HG03095 (cell line): ENCODE measurements at regions not wholly inside any gene's neighbourhood (a gene's known extent, or its start where the extent isn't known, plus 50 kb on each side); places are given as distances from the start of the nearest gene placed in this dataset.

Experiments
- ATAC-seq: cut with Tn5 transposase; IDR thresholded peaks from one replicate; pipeline ENCODE4 v1.9.1; 2021; ENCODE audit warnings: moderate library complexity; ENCODE audit not compliant: unreplicated experiment

DNA sequence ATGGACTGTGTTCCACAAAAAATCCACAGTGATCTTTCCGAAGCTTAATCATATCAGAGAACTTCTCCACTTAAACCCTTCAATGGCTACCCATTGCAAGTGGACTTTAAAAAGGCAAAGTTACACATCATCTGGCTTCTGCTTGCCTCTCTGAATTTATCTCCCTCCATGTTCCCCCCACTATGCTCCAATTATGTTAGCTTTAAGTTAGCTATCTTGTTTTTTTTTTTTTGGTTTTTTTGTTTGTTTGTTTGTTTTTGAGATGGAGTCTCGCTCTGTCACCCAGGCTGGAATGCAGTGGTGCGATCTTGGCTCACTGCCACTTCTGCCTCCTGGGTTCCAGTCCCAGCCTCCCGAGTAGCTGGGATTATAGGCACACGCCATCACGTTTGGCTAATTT lies 166.4 kb upstream of the ADGRL2 start:
- no peak for ATAC-seq

DNA sequence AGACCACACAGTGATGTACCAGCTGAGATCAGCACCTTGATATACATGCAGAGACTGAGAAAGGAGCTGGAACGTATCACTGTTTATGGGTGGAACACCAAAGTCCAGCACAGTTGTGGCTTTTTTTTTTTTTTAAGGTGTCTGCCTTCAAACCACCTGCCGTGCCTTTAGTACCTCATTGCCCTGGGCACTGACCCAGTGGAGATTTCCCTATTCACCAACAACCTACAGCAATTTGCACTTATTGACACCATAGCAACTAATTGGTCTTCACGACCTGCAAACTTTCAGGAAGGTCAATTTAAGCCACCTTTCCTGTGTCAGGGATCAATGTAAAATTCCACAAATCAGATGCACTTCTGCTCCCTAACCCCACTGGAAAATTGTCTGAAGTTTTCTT lies 181.6 kb upstream of the ADGRL2 start:
- no peak for ATAC-seq

DNA sequence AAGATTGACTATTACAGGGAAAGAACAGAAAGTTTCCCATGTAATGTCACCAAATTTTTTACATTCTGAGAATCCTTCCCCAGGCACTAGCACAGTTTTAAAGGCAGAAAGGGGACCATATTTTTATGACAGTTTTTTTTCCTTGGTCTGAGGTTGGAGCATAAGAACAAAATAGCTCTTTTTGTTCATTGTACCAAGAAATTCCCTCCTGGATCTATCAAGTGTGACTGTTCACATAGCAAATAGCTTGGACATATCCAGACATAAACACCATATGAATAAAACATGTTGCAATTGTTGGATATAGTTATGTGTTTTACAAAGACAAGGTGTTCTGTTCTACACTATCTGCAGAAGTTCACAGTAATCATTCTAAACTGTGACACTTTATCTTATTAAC lies 182.4 kb upstream of the ADGRL2 start:
- no peak for ATAC-seq

DNA sequence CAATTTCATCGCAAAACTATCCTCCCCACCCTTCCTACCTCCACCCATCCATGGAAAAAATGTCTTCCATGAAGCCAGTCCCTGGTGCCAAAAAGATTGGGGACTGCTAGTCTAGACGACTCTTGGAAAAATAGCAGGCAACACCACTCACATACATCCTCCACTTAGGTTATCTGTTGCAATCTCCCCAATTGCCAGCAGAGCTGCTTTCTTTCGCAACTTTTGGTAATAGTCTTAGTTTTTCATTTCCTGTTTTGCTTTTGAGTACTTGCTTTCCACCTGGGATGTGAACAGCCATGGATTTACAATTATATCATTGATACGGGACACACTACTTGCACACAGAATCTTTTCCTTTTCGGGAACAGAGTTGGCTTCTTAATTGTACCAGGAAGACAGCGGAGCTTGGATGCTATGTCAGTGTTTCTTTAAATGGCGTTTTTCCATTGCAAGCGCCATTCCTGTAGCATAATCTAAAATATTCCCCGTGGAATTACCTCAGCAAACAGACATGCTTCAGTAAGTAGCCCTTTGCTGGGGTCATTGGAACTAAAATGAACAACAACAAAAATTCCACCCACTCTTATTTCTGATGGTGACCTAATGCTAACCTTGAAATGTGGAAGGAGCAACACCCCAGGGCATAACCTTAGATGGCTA lies 183.3 kb upstream of the ADGRL2 start:
- ATAC-seq, result no peak

DNA sequence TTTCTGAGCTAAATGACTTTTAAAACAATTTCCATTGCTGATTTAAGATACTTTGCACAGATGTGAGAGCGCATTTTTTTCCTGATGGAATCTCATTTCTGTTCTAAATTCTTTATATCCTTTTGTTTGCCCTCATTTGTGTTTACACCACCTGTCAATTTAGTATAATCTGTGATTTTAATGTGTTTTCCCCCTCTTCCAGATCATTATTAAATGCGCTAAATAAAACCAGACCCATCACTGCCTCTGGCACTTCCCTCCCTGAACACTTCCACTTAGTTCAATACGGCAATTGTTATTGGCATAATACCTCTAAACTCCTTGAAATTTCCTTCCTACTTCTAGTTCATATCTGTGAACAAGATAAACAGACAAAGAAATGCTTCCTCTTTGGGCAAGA lies 186.9 kb upstream of the ADGRL2 start:
- no peak for ATAC-seq

DNA sequence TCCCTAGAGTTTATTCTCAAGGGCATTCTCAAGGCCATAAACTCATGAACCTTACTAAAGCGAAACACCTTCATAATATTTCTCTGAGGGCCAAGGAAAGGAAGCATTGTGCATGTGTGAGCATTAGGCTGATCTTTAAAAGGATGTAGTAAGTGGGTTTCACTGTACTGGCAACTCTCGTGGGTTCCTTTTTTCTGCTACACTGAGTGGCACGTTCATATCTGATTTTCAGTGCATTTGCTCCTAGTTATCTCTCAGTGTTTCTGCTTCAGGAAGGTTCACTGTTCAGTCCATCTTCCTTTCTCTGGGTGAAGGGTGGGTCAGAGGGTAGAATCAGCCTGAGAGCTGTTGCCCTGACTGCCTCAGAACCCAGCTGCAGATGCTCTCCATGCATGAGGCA lies 192.8 kb upstream of the ADGRL2 start:
- ATAC-seq, result no peak

DNA sequence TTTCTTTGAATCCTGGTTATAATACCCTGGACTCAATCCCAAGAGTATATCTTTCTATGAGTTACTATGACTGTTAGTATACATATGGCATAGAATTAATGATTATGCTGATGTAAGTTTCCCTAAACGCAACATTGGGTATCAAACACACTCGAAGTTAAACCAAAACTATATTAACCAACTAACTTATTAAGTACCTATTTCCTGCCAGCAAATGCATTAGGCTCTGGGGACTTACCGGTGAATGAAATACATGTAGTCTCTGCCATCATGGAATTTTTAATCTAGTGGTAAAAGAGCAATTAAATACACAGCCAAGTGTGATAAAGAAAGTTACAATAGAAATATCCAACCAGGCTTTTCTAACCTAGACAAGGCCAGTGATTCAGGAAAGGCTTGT lies 193.6 kb upstream of the ADGRL2 start:
- no peak for ATAC-seq

DNA sequence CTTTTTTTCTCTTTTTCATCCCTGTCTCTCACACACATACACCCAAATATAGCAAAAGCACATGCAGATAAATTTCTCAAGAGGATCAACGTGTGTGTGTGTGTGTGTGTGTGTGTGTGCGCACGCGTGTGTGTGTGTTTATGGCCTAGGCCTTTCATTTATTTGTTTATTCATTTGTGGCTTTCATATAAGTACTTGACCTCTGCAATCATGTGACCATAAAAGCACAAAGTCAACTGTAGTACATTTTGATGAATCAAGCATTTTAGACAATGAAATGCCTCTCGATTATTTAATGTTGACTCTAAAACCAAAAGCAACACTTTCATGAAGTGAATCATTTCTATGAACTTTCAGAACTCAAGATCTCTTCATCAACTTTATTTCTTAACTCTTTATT lies 194.1 kb upstream of the ADGRL2 start:
- ATAC-seq, result no peak

DNA sequence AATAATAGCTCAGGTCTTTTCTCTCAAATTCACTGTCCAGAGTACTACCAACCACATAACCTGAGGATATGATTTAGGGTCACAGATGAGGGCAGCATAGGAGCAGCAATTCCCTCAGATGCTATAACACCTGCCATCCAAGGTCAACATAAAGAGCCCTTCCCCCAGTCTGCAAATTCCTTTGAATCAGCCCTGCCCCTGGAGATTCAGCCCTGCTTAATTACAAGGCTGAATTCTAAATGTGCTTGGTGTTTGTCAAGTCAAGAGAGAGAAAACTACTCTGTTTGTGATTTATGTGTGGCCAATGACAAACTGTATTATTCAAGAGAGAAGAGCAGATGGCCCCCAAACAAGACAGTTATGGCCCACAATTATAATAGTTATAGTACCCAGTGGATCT lies 195.7 kb upstream of the ADGRL2 start:
- ATAC-seq, result no peak

DNA sequence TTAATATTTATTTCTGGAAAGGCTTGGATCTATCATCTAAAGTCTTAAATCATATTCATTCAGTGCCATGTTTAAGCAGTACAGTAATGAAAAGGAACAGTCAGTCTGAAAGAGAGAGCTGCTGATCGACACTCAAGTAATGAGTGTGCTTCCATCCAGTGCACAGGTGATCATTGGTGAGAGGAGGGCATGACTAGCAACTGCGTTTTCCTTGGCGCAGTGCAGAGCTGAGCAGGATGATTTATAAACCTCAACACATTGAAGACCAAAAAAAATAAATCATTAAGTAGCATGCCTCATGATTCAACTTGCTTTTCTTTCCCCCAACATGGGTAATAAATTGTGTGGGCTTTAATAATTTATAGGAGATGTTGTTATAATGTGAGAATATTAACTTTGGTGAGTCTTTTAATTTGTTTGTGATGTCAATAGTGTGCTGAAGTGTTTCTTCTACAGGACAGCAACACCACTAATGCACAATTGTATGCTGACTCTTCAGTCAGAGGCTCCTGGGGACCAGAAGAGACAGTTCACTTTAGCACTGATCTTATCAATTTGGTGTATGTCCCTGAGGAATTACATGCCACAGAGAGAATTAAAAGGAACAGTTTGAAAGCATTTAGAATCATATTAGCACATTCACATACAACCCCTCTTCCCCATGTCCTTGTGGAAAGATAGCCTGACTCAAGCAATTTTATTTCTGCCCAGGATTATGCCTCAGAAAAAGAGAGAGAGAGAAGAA lies 199.7 kb upstream of the ADGRL2 start:
- ATAC-seq, result no peak

DNA sequence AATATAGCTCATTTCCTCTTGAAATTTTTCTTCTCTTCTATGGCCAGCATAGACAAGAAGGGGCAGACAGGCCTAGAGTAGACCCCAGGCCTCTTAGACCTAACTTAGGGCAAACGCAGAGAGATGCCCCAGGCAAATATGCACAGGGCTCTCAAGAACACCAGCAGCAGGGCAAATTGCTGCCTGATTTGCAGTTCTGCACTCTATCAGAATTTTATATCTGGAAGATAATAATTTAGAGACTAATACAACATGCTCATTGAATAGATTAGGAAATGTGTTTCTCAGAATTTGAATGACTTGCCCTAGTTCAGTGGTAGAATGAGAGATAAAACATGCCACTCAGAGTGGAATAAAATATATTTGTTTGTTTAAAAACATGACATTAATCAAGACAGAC lies 200.4 kb upstream of the ADGRL2 start:
- ATAC-seq, result no peak

DNA sequence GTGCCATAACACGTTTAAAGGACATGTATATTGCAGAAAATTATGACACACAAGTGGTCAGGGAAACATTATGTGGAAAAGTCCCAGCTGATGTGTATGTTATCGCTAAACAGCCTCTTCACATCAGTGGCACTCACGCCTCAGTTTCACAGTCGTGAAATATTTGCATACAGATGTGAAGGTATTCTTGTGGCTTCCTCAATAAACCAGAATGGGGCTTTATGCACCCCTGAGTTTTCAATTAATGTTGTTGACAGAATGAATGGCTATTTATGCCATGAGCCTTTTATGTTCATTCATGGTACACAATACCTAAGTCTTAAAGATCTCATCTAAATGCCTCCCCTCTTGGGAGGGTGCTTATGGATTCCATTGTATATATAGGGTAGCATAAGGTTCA lies 202.1 kb upstream of the ADGRL2 start:
- no peak for ATAC-seq

DNA sequence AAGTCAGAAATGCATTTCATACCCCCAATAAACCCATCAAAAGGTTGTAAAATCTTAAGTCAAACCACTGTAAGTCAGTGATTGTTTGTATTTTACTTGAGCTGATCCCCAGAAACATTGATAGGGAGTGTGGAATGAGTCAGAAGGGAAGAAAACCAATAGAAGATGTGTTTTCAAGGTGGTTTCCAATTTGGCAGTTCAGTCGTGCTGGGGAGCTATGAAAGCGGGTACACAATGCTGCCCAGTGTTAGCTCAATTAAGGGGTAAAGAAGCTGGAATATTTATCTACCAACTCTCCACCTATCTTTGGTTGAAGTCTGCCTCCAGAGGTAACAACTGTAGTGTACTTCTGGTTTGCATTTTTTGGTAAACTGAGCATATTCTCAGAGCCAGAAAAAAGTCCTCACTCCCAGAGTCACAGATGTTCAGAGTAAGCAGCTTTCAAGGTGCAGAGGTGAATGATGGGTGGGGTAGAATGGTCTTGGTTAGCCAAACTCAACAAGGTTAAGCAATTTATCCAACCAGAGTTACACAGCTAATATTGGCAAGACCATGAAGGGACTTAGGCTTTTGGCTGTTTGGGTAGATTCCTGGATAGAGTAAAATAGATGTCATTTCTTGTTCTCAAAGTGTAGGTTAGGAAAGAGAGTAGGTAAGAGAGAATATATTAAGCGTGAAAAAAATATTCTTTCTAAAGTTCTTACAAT lies 202.9 kb upstream of the ADGRL2 start:
- ATAC-seq, result no peak

DNA sequence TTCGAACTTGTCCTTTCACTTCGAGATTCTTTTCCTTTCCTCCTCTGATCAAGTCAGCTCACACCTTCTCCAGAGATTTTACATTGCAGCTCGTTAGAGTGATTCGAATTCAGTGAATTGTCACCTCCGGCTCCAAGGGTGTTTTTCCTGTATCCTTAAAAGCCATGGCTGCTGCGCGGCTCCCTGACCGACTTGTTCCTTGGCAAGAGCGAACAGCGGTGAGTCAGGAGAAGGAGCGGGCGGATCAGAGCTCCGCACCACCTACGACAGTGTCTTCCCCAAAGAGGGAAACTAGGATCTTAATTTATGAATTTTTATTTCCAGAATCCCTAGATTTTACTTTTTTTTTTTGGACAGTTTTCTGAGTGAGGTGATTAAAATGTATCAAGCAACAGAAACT lies 204.4 kb upstream of the ADGRL2 start:
- ATAC-seq, result no peak

DNA sequence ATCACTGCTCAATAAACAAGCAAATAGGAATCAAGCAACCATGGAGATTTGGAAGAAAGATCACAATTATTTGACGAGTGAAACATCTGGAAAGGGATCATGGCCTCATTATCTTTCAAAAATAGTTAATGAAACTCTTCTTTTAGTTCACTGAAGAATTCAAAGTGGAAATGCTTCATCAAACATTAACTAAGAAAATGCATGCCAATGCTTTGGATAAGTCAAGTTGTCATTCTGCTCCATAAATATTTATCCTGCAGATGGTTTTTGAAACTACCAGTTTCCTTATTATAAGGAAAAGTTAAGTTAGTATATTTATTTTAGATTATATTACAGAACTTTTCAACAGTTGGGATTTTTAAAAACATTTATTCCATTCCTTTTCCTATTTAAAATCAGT lies 206.5 kb upstream of the ADGRL2 start:
- no peak for ATAC-seq

DNA sequence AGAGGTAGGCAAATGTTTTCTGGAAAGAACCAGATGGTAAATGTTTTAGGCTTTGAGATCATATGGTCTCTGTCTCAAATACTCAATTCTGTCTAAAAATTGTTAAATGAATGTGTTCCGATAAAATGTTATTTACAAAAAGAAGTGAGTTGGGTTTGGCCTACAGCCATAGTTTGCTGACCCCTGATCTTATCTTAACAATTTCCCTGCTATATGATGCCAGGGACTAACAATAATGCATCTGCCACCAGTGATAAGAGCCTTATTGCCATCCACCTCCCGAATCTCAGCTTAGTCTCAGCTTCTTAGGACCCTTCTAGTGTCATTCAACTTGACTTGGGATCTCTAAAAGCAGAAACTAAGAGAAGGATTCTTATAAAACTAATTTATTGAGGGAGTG lies 208.5 kb upstream of the ADGRL2 start:
- no peak for ATAC-seq

DNA sequence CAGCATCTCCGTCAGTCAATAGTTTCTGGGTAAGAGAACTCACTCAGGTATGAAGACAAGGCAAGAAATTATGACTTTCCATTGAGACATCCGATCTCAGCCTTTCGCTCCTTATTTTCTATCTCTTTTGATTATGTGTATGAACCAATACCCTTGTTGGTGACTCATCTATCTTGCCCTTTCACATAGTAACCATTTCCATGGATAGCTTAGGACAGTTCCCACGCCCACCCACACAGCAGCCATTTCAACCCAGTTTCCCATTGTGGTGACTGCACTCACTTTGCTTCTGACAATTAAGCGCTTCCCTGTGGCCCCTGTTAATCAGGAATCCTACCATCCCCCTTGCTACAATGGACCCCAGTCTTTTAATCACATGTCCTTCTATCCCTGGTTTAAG lies 210.6 kb upstream of the ADGRL2 start:
- ATAC-seq, result no peak

DNA sequence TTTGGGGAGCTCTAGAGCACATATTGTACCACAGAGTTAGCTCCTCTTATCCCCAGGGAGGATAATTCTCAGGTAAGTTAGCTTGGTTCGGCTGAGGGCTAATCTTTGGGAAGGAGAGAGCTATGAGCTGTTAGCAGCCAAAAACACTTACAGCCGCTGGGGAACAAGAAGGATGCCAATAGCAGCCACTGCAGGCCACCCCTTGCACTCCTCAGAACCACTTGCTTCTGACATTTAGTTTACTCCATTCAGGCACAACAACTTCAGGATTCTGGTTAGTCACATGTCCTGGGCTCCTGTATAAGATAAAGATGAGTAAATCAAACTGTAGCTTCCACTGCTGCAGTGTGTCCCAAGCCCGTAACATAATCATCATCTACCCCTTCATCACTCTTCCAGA lies 212.6 kb upstream of the ADGRL2 start:
- no peak for ATAC-seq

DNA sequence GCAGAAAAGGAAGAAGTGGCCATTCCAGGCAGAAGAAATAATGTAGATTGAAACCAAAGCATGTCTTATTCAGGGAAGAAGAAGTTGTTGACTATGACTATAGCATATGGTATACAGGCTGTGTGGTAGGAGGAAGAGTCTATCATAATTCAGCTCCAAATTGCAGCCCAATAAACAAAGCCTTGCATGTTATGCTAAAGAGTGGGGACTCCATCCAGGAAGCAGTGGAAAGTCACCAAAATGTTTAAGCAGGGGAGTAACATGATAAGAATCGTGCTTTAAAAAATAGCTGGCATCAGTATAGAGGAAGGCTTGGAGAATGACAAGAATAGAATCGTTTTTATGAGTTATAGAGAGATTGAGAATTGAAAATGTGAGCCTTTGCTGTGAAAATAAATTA lies 213.3 kb upstream of the ADGRL2 start:
- ATAC-seq, result no peak

DNA sequence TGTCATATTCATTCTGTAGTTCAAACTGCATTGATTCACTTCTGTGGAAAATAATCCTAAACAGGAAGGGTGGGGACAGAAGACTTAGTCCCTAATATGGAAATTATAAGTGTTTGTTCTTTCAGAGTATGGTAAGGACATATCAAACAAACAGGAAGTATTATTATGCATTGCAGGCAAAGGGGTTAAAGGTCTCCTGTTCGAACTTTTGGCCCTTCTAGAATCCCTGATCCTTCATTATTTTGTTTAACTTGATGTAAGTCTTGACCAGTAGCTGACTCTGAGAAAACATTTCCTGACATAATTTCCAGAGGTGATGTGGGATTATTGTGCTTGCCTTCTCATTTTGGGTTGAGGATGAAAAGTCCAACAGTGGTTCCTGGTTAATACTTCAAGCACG lies 215.4 kb upstream of the ADGRL2 start:
- no peak for ATAC-seq

DNA sequence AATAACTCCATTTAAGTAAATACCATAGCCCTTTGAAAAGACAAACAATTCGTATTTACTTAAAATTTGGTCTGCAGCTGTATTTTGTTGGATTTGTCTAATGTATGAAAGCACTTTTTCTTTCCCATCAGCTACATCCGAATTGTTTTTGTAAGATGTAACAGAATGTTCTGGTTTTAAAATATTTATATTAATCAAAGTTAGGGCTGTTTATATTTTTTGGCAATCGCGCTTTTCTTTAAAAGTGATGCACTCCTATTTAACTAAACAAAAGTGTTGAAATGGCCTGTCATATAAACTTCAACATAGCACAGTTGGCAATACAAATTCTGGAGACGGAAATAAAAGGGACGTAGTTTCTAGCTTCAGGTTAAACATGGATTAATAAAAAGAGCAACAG lies 216.3 kb upstream of the ADGRL2 start:
- ATAC-seq, result no peak

DNA sequence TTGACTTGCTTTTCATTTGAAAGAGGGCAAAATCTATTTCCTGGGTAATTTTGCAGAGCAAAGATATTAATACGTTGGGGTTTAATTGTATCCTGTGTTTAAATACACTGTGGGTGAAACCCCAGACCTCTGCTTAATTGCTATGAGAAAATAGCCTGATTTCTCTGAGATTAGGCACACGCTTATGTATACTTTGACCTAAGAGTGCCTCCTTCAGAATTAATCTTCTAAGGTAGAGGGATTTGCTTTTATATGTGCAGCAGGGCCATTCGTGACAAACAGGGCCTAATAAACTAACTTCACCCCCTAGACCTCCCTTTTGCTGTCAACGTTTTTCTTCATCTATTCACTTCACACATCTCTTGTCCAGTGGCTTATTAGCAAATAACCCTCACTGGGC lies 216.9 kb upstream of the ADGRL2 start:
- ATAC-seq, result no peak
